ENCODE measurements at regions not wholly inside any gene's neighbourhood (a gene's known extent, or its start where the extent isn't known, plus 50 kb on each side); places are given as distances from the start of the nearest gene placed in this dataset.
"Not testable (repeated sequence)": the region's sequence is repeated elsewhere in the genome, so short reads cannot be mapped to it uniquely, and the experiment has no call there.

GRCh38 chr4:66928881-66929280 lies 616.4 kb downstream of the CENPC start:
- DNase-seq (ENCODE audit: low read depth), result not testable (repeated sequence)

GRCh38 chr4:66927937-66928336 lies 617.4 kb downstream of the CENPC start:
- DNase-seq (ENCODE audit: low read depth), result no peak

GRCh38 chr4:66926687-66927086 lies 618.6 kb downstream of the CENPC start:
- no peak for DNase-seq (ENCODE audit: low read depth)

- DNase-seq (ENCODE audit: low read depth), result no peak
These were observed 622.0 kb downstream of the CENPC start for GRCh38 chr4:66923081-66923865.

- no peak for DNase-seq (ENCODE audit: low read depth)
These were observed 623.9 kb downstream of the CENPC start for GRCh38 chr4:66921433-66921832.

- no peak for DNase-seq (ENCODE audit: low read depth)
These were observed 624.8 kb downstream of the CENPC start for GRCh38 chr4:66920514-66920913.

GRCh38 chr4:66911880-66912279 lies 633.4 kb downstream of the CENPC start:
- DNase-seq (ENCODE audit: low read depth), result no peak

- no peak for DNase-seq (ENCODE audit: low read depth)
These were observed 639.0 kb downstream of the CENPC start for GRCh38 chr4:66906314-66906713.

GRCh38 chr4:66899422-66900065 lies 645.8 kb downstream of the CENPC start:
- no peak for DNase-seq (ENCODE audit: low read depth)

GRCh38 chr4:66893807-66894206 lies 651.5 kb downstream of the CENPC start:
- DNase-seq (ENCODE audit: low read depth), result no peak

GRCh38 chr4:66887061-66887460 lies 658.2 kb downstream of the CENPC start:
- DNase-seq (ENCODE audit: low read depth), result no peak

GRCh38 chr4:66885501-66886165 lies 659.7 kb downstream of the CENPC start:
- DNase-seq (ENCODE audit: low read depth), result no peak

GRCh38 chr4:66876946-66877345 lies 668.4 kb downstream of the CENPC start:
- DNase-seq (ENCODE audit: low read depth), result no peak

- DNase-seq (ENCODE audit: low read depth), result no peak
These were observed 672.6 kb downstream of the CENPC start for GRCh38 chr4:66872661-66873060.

GRCh38 chr4:66863481-66863880 lies 681.8 kb downstream of the CENPC start:
- DNase-seq (ENCODE audit: low read depth), result no peak

- DNase-seq (ENCODE audit: low read depth), result no peak
These were observed 689.3 kb downstream of the CENPC start for GRCh38 chr4:66855956-66856355.

GRCh38 chr4:66853845-66854244 lies 691.5 kb downstream of the CENPC start:
- no peak for DNase-seq (ENCODE audit: low read depth)

GRCh38 chr4:66852843-66853242 lies 692.5 kb downstream of the CENPC start:
- no peak for DNase-seq (ENCODE audit: low read depth)

- DNase-seq (ENCODE audit: low read depth), result no peak
These were observed 695.7 kb downstream of the CENPC start for GRCh38 chr4:66849596-66849995.

- DNase-seq (ENCODE audit: low read depth), result no peak
These were observed 702.6 kb downstream of the CENPC start for GRCh38 chr4:66842724-66843088.

GRCh38 chr4:66842026-66842723 lies 703.1 kb downstream of the CENPC start:
- DNase-seq (ENCODE audit: low read depth), result no peak

GRCh38 chr4:66840178-66840577 lies 705.1 kb downstream of the CENPC start:
- DNase-seq (ENCODE audit: low read depth), result no peak

Data from T-helper 22 cell (primary cell).